ENCODE measurements at regions not wholly inside any gene's neighbourhood (a gene's known extent, or its start where the extent isn't known, plus 50 kb on each side); places are given as distances from the start of the nearest gene placed in this dataset.
"Not testable (repeated sequence)": the region's sequence is repeated elsewhere in the genome, so short reads cannot be mapped to it uniquely, and the experiment has no call there.

- DNase-seq (ENCODE audit: low read depth): no peak
- no peak for TF ChIP-seq CTCF (conservative IDR thresholded peaks at IDR 0.05; ENCODE audit: low read depth, low read length)
- no peak overlapping the region for H3K4me3 ChIP-seq (ENCODE audit: low read depth, low read length)
Measured at GRCh38 chr3:110680450-110680849, 391.2 kb upstream of the NECTIN3 start.

GRCh38 chr3:110684466-110684865 lies 387.1 kb upstream of the NECTIN3 start:
- H3K4me3 ChIP-seq (ENCODE audit: low read depth, low read length): no peak overlapping the region
- no peak for DNase-seq (ENCODE audit: low read depth)
- TF ChIP-seq CTCF (conservative IDR thresholded peaks at IDR 0.05; ENCODE audit: low read depth, low read length): no peak

- no peak for TF ChIP-seq CTCF (conservative IDR thresholded peaks at IDR 0.05; ENCODE audit: low read depth, low read length)
- no peak for DNase-seq (ENCODE audit: low read depth)
- H3K4me3 ChIP-seq (ENCODE audit: low read depth, low read length): no peak overlapping the region
Measured at GRCh38 chr3:110685630-110686029, 386.0 kb upstream of the NECTIN3 start.

GRCh38 chr3:110686701-110687100 lies 384.9 kb upstream of the NECTIN3 start:
- no peak for DNase-seq (ENCODE audit: low read depth)
- TF ChIP-seq CTCF (conservative IDR thresholded peaks at IDR 0.05; ENCODE audit: low read depth, low read length): no peak
- H3K4me3 ChIP-seq (ENCODE audit: low read depth, low read length): no peak overlapping the region

- H3K4me3 ChIP-seq (ENCODE audit: low read depth, low read length): no peak overlapping the region
- no peak for TF ChIP-seq CTCF (conservative IDR thresholded peaks at IDR 0.05; ENCODE audit: low read depth, low read length)
- DNase-seq (ENCODE audit: low read depth): no peak
Measured at GRCh38 chr3:110687138-110687537, 384.5 kb upstream of the NECTIN3 start.

GRCh38 chr3:110697961-110698360 lies 373.7 kb upstream of the NECTIN3 start:
- no peak for DNase-seq (ENCODE audit: low read depth)
- no peak for TF ChIP-seq CTCF (conservative IDR thresholded peaks at IDR 0.05; ENCODE audit: low read depth, low read length)

GRCh38 chr3:110704332-110704731 lies 367.3 kb upstream of the NECTIN3 start:
- not testable (repeated sequence) for H3K4me3 ChIP-seq (ENCODE audit: low read depth, low read length); DNase-seq (ENCODE audit: low read depth)

More at GRCh38 chr3:110697961-110698360, 373.7 kb upstream of the NECTIN3 start:
- H3K4me3 ChIP-seq (ENCODE audit: low read depth, low read length): no peak overlapping the region

GRCh38 chr3:110708156-110708555 lies 363.5 kb upstream of the NECTIN3 start:
- DNase-seq (ENCODE audit: low read depth): no peak
- TF ChIP-seq CTCF (conservative IDR thresholded peaks at IDR 0.05; ENCODE audit: low read depth, low read length): no peak
- no peak overlapping the region for H3K4me3 ChIP-seq (ENCODE audit: low read depth, low read length)

Data from epithelial cell of proximal tubule (primary cell).